Activated naive CD4-positive, alpha-beta T cell treated with anti-CD3 and anti-CD28 coated beads for 36 hours (primary cell): ENCODE measurements at regions not wholly inside any gene's neighbourhood (a gene's known extent, or its start where the extent isn't known, plus 50 kb on each side); places are given as distances from the start of the nearest gene placed in this dataset.
"Not testable (repeated sequence)": the region's sequence is repeated elsewhere in the genome, so short reads cannot be mapped to it uniquely, and the experiment has no call there.

Experiments used
- CTCF ChIA-PET: fragments of 350-600 bp; sonication (Branson Sonifier 250); formaldehyde crosslinking; loops from one replicate; lab custom pipeline; 2021; ENCODE audit warnings: antibody characterized with exemption; lab: Charles Lee
- DNase-seq: peaks from one replicate; pipeline ENCODE4 v3.0.0-alpha.2; 2020
- H3K27ac Mint-ChIP-seq: one replicate; pipeline ENCODE4 v1.8.0; 2021; ENCODE audit warnings: mild to moderate bottlenecking, mixed read lengths
- H3K27me3 Mint-ChIP-seq: one replicate; pipeline ENCODE4 v1.8.0; 2021; ENCODE audit warnings: low read depth, mixed read lengths
- H3K36me3 Mint-ChIP-seq: one replicate; pipeline ENCODE4 v1.8.0; 2021; ENCODE audit warnings: low read depth, mixed read lengths
- H3K4me1 Mint-ChIP-seq: one replicate; pipeline ENCODE4 v1.8.0; 2021; ENCODE audit warnings: low read depth, mixed read lengths
- H3K4me3 Mint-ChIP-seq: one replicate; pipeline ENCODE4 v1.8.0; 2021; ENCODE audit warnings: mild to moderate bottlenecking, moderate library complexity, mixed read lengths
- H3K9me3 Mint-ChIP-seq: one replicate; pipeline ENCODE4 v1.8.0; 2021; ENCODE audit warnings: mixed read lengths
- intact Hi-C: fragments of 100-400 bp; cut with micrococcal nuclease; formaldehyde crosslinking; loops from one replicate; pipeline ENCODE4 v1.15.1; 2023

- Mint-ChIP-seq H3K27ac (no peak overlapping the region), H3K4me1 (no peaks in the 10 kb centered on the region), H3K4me3 (no peak overlapping the region), H3K36me3 (no peaks in the 10 kb centered on the region), H3K27me3 (no peaks in the 10 kb centered on the region), H3K9me3 (no peaks in the 10 kb centered on the region)
- intact Hi-C loops, result no loop called here
- CTCF ChIA-PET, result no interaction called here
- no peak for DNase-seq
Observed at GRCh38 chr2:66255867-66256266, 179.1 kb upstream of the MEIS1 start.

GRCh38 chr2:66255136-66255535 lies 179.8 kb upstream of the MEIS1 start:
- DNase-seq, result no peak
- H3K4me3 Mint-ChIP-seq, result no peak overlapping the region
- intact Hi-C loops, result no loop called here
- no peaks in the 10 kb centered on the region for H3K4me1 Mint-ChIP-seq
- no peak overlapping the region for H3K27ac Mint-ChIP-seq
- H3K36me3 Mint-ChIP-seq, result no peaks in the 10 kb centered on the region
- H3K9me3 Mint-ChIP-seq, result no peaks in the 10 kb centered on the region
- H3K27me3 Mint-ChIP-seq, result no peaks in the 10 kb centered on the region
- CTCF ChIA-PET, result no interaction called here

DNA sequence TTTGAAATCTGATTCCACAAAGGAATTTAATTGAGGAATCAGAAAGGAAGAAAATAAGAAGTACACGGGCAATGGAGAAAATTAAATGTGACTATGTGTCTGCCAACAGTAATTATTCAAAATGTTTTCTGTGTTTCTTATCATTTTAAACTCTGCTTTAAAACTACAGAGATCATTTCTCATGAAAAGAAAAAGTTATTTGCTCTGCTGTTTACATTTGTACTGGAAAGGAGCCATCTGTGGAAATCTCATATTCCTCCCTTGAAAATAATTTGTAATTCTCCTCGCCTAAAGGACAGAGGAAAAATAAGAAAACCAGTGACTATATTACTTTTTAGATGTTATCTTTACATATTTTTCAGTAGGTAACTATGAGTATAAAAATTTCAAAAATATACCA lies 181.9 kb upstream of the MEIS1 start:
- Mint-ChIP-seq H3K36me3 (no peaks in the 10 kb centered on the region), H3K9me3 (no peaks in the 10 kb centered on the region), H3K27ac (no peak overlapping the region), H3K4me1 (no peaks in the 10 kb centered on the region), H3K27me3 (no peaks in the 10 kb centered on the region), H3K4me3 (no peak overlapping the region)
- DNase-seq, result no peak
- CTCF ChIA-PET, result no interaction called here
- intact Hi-C loops, result no loop called here

DNA sequence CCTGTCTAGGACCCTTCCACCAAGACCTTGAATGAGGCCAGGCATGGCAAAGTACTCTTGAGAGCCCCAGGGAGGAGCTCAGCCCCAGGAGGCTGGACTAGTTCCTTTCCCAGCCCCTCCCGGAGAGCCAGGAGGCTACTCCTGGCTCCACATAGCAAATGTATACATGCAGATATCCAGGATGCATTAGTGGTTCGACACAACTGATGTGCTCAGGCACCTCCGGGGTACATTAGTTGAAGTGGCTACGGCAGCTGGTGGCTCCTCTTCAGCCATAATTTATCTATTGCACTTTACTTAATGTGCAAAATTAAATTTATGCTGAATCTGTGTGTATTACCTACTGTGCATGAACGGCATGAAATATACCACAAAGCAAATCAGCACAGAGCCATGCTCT lies 182.8 kb upstream of the MEIS1 start:
- no peaks in the 10 kb centered on the region for H3K4me1 Mint-ChIP-seq
- CTCF ChIA-PET, result no interaction called here
- H3K4me3 Mint-ChIP-seq, result no peak overlapping the region
- intact Hi-C loops, result no loop called here
- no peak for DNase-seq
- peaks cover under 1% of the 10 kb centered on the region for H3K9me3 Mint-ChIP-seq
- H3K27me3 Mint-ChIP-seq, result no peaks in the 10 kb centered on the region
- H3K27ac Mint-ChIP-seq, result no peak overlapping the region
- no peaks in the 10 kb centered on the region for H3K36me3 Mint-ChIP-seq

- DNase-seq, result no peak
- H3K4me3 Mint-ChIP-seq, result no peak overlapping the region
- CTCF ChIA-PET, result no interaction called here
- H3K27ac Mint-ChIP-seq, result no peak overlapping the region
- H3K36me3 Mint-ChIP-seq, result no peaks in the 10 kb centered on the region
- peaks cover 2% of the 10 kb centered on the region for H3K9me3 Mint-ChIP-seq
- no peaks in the 10 kb centered on the region for H3K4me1 Mint-ChIP-seq
- intact Hi-C loops, result no loop called here
- H3K27me3 Mint-ChIP-seq, result no peaks in the 10 kb centered on the region
Observed at GRCh38 chr2:66251573-66251972, 183.4 kb upstream of the MEIS1 start.

DNA sequence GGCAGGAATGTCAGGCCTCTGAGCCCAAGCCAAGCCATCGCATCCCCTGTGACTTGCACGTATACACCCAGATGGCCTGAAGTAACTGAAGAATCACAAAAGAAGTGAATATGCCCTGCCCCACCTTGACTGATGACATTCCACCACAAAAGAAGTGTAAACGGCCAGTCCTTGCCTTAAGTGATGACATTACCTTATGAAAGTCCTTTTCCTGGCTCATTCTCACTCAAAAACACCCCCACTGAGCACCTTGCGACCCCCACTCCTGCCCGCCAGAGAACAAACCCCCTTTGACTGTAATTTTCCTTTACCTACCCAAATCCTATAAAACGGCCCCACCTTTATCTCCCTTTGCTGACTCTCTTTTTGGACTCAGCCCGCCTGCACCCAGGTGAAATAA lies 185.8 kb upstream of the MEIS1 start:
- H3K27ac Mint-ChIP-seq, H3K36me3 Mint-ChIP-seq, CTCF ChIA-PET, H3K4me1 Mint-ChIP-seq, DNase-seq, H3K9me3 Mint-ChIP-seq, H3K27me3 Mint-ChIP-seq, H3K4me3 Mint-ChIP-seq, intact Hi-C loops: not testable (repeated sequence)

DNA sequence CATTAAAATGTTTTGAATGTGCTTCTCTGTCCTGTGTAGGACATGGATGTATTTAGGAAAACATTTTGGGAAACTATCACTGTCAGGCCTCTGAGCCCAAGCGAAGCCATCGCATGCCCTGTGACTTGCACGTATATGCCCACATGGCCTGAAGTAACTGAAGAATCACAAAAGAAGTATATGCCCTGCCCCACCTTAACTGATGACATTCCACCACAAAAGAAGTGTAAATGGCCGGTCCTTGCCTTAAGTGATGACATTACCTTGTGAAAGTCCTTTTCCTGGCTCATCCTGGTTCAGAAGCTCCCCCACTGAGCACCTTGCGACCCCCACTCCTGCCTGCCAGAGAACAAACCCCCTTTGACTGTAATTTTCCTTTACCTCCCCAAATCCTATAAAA lies 191.1 kb upstream of the MEIS1 start:
- H3K36me3 Mint-ChIP-seq, CTCF ChIA-PET, H3K4me3 Mint-ChIP-seq, DNase-seq, H3K27ac Mint-ChIP-seq, H3K9me3 Mint-ChIP-seq, intact Hi-C loops, H3K27me3 Mint-ChIP-seq, H3K4me1 Mint-ChIP-seq: not testable (repeated sequence)

DNA sequence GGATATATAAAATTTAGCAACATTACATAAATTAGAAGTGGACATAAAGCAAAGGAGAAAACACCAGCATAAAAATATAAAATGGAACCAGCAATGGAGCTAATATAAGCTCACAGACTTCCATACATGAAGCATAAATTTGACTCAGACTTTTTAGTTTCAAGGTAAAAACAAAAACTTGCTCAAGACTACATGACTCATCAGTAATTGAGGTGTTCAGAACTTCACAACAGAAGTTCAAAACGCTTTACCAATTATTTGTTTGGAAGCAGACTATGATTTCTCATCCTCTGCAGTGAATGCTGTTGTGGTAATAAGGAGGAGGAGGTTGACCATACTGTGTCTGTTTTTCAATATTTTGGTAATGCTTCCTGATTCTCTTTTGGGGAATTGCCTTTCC lies 192.0 kb upstream of the MEIS1 start:
- H3K9me3 Mint-ChIP-seq, H3K4me3 Mint-ChIP-seq, DNase-seq, H3K27ac Mint-ChIP-seq, intact Hi-C loops, H3K4me1 Mint-ChIP-seq, H3K27me3 Mint-ChIP-seq, CTCF ChIA-PET, H3K36me3 Mint-ChIP-seq: not testable (repeated sequence)

DNA sequence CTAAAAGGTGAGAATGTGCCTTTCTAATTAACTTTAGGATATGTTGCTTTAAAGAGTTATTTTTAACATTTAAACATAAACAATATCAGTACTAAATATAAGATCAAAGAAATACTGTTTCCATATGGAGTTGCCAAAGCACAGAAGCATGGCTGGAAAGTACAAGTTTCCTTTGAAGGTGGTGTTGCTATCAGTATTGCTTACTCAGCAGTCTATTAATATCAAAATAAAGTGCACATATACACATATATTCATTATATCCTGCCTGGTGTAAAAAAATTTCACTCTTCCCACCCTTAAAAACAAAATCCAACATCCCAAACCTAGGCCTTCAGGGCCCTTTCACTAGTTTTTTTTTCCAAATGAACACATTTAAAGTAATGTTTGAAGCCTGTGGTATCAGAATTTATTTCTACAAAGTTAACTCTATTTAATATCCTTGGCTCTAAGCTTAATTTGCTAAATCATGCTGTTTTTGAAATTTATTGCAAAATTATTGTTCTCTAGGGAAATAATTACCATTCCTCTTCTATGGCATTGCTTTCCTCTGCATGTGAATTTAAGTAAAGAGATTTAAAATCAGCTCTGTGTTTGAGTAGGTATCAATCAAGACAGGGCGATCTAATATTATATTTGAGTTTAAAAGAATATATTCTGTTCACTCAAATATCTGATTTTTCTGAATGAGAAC lies 192.7 kb upstream of the MEIS1 start:
- CTCF ChIA-PET, result no interaction called here
- Mint-ChIP-seq H3K27me3 (no peaks in the 10 kb centered on the region), H3K36me3 (no peaks in the 10 kb centered on the region), H3K4me1 (no peaks in the 10 kb centered on the region), H3K9me3 (peaks cover 2% of the 10 kb centered on the region), H3K4me3 (no peak overlapping the region), H3K27ac (no peak overlapping the region)
- DNase-seq, result no peak
- intact Hi-C loops, result no loop called here

GRCh38 chr2:66240286-66240685 lies 194.6 kb upstream of the MEIS1 start:
- no peak overlapping the region for H3K27ac Mint-ChIP-seq
- no peaks in the 10 kb centered on the region for H3K4me1 Mint-ChIP-seq
- H3K9me3 Mint-ChIP-seq, result no peaks in the 10 kb centered on the region
- DNase-seq, result no peak
- no peaks in the 10 kb centered on the region for H3K27me3 Mint-ChIP-seq
- no peak overlapping the region for H3K4me3 Mint-ChIP-seq
- CTCF ChIA-PET, result no interaction called here
- intact Hi-C loops, result no loop called here
- H3K36me3 Mint-ChIP-seq, result no peaks in the 10 kb centered on the region

- no peaks in the 10 kb centered on the region for H3K9me3 Mint-ChIP-seq
- no peaks in the 10 kb centered on the region for H3K27me3 Mint-ChIP-seq
- CTCF ChIA-PET, result no interaction called here
- H3K4me1 Mint-ChIP-seq, result no peaks in the 10 kb centered on the region
- no peak overlapping the region for H3K4me3 Mint-ChIP-seq
- no peak overlapping the region for H3K27ac Mint-ChIP-seq
- DNase-seq, result no peak
- intact Hi-C loops, result no loop called here
- no peaks in the 10 kb centered on the region for H3K36me3 Mint-ChIP-seq
Observed at GRCh38 chr2:66239655-66240054, 195.3 kb upstream of the MEIS1 start.

- intact Hi-C loops, result no loop called here
- DNase-seq, result no peak
- Mint-ChIP-seq H3K27me3 (no peaks in the 10 kb centered on the region), H3K4me1 (no peaks in the 10 kb centered on the region), H3K9me3 (no peaks in the 10 kb centered on the region), H3K27ac (no peak overlapping the region), H3K36me3 (no peaks in the 10 kb centered on the region), H3K4me3 (no peak overlapping the region)
- CTCF ChIA-PET, result no interaction called here
Observed at GRCh38 chr2:66237803-66238379, 197.0 kb upstream of the MEIS1 start.
